ENCODE measurements at regions not wholly inside any gene's neighbourhood (a gene's known extent, or its start where the extent isn't known, plus 50 kb on each side); places are given as distances from the start of the nearest gene placed in this dataset.
A peak's percentile ranks its signal among the peaks of the same experiment; 100 is the strongest.

DNA sequence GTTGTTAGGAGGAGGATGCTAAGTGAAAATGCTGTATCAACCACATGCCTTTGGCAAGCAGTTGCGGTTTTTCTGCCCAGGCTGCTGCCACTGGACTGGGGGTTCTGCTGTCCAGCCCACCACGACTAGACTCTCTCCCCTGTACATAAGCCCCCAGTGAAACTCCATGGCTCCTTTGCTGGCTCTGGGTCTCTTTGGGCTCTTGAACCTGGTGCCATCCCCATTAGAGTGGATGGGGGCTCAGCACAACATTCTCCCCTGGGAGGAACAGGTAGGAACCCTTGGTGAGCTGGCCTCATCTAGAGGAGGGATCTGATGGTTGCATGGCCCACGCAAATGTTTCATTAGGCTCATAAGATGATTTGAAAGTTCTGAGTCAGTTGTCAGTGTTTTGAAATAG, 204.8 kb upstream of the KCNG1 start:
- H3K9ac ChIP-seq (ENCODE audit: low read length) = no peak overlapping the region
- H3K36me3 ChIP-seq (ENCODE audit: control insufficient read depth, insufficient read depth, low read length) = no peaks in the 10 kb centered on the region
- peaks cover 8% of the 10 kb centered on the region for H3K27me3 ChIP-seq (ENCODE audit: control insufficient read depth, insufficient read depth, low read length)
- no peaks in the 10 kb centered on the region for H3K4me1 ChIP-seq (ENCODE audit: control insufficient read depth, insufficient read depth, low read length)
- no peaks in the 10 kb centered on the region for H3K9me3 ChIP-seq (ENCODE audit: control insufficient read depth, low read length)
- H3K4me3 ChIP-seq (ENCODE audit: low read length) = no peak overlapping the region

DNA sequence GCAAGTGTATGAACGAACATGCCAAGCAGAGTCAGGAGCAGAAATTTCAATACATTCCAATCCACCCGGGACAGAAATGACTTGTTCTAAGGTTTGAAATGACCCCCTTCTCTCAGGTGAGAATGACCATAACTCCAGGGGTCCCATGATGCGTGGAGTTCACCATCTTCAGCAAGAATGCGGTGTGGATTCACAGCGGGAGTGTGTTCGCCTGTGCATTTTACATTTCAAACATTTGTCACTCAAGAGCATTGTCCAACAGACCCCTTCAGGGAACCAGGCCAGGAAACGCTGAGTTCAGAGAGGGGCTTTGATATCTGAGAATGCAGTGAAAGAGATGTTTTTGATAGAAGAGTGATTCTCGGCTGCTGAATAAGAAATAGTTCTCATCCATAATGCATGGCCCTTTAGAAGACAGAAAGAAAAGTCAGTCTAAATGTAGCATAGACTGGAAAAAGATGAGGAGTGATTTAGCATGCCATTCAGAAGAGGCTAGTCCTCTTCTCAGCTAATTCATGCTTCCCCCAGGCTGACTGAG, 200.3 kb upstream of the KCNG1 start:
- Histone ChIP-seq H3K4me1 (ENCODE audit: control insufficient read depth, insufficient read depth, low read length) (peaks cover 9% of the 10 kb centered on the region), H3K27me3 (ENCODE audit: control insufficient read depth, insufficient read depth, low read length) (peaks cover 30% of the 10 kb centered on the region), H3K9ac (ENCODE audit: low read length) (no peak overlapping the region), H3K36me3 (ENCODE audit: control insufficient read depth, insufficient read depth, low read length) (no peaks in the 10 kb centered on the region), H3K9me3 (ENCODE audit: control insufficient read depth, low read length) (no peaks in the 10 kb centered on the region), H3K4me3 (ENCODE audit: low read length) (no peak overlapping the region)

DNA sequence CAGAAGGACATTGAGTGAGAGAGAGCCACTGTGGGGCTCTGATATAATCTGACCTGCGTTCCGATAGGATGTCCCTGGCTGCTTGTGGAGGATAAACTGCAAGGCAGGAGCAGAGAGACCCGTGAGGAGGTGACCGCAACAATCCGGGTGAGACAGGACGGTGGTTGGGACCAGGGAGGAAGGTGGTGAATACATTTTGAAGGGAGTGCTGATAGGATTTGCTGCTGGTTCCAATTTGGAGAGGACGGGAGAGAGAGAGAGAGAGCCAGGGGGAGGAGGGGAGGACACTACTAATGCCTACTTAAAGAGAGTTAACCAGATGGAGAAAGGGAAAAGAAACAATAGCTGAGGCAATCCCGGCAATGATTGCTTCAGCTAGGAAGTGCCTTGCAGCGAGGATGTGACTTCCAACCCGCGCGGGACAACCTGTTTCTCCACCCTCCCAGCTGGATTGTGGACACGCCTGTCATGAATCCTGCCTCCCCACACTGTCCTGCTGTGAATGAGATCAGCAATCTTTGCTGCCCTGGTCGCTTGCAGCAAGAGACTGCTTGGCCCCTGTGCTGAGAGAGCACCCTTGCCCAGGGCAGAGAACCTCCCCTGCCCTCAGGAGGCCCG, 199.0 kb upstream of the KCNG1 start:
- peaks cover 30% of the 10 kb centered on the region for H3K27me3 ChIP-seq (ENCODE audit: control insufficient read depth, insufficient read depth, low read length)

DNA sequence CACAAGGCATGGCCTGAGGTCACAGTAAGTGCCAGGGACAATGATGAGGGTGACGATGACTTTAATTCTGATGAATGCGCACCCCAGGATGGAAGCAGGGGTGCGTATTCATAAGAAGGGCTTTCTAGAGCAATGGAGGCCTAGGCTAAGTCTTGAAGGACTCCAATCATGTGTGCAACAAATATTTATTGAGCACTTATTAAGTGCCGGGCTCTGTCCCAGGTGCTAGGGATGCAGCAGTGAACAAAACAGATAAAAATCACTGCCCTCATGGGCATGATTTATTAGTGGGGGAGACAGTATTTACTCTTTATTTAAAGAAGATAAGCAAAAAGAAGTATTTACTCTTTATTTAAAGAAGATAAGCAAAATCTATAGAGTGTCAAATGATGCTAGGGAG, 198.2 kb upstream of the KCNG1 start:
- Histone ChIP-seq H3K9ac (ENCODE audit: low read length) (no peak overlapping the region), H3K4me1 (ENCODE audit: control insufficient read depth, insufficient read depth, low read length) (peaks cover 9% of the 10 kb centered on the region), H3K4me3 (ENCODE audit: low read length) (no peak overlapping the region), H3K9me3 (ENCODE audit: control insufficient read depth, low read length) (no peaks in the 10 kb centered on the region), H3K36me3 (ENCODE audit: control insufficient read depth, insufficient read depth, low read length) (no peaks in the 10 kb centered on the region), H3K27me3 (ENCODE audit: control insufficient read depth, insufficient read depth, low read length) (peaks cover 30% of the 10 kb centered on the region)

More for the DNA sequence above, 199.0 kb upstream of the KCNG1 start:
- H3K4me1 ChIP-seq (ENCODE audit: control insufficient read depth, insufficient read depth, low read length) = peaks cover 9% of the 10 kb centered on the region
- no peaks in the 10 kb centered on the region for H3K36me3 ChIP-seq (ENCODE audit: control insufficient read depth, insufficient read depth, low read length)
- no peaks in the 10 kb centered on the region for H3K9me3 ChIP-seq (ENCODE audit: control insufficient read depth, low read length)
- H3K9ac ChIP-seq (ENCODE audit: low read length) = peak overlapping the region; percentile 4
- H3K4me3 ChIP-seq (ENCODE audit: low read length) = no peak overlapping the region

DNA sequence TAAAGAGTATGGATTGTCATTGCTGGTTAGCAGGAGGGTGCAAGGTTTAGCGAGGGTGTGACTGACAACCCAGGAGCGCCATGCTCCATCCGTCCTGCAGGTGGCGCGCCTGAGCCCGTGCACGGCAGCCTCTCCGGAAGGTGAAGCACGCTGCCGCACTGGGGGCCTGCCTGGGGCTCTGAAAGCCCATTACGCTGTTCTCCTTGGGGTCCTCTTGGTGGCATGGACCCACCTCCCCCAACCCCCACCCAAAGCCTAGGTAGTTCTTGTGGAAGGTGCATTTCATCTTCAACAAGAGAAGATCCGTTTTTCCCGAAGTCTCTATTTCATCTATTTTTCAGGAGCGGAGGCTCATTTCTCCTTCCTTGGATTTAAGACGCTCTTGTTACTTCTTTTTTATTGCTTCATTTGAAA, 197.4 kb upstream of the KCNG1 start:
- H3K9ac ChIP-seq (ENCODE audit: low read length) = no peak overlapping the region
- no peaks in the 10 kb centered on the region for H3K36me3 ChIP-seq (ENCODE audit: control insufficient read depth, insufficient read depth, low read length)
- peaks cover 30% of the 10 kb centered on the region for H3K27me3 ChIP-seq (ENCODE audit: control insufficient read depth, insufficient read depth, low read length)
- no peaks in the 10 kb centered on the region for H3K9me3 ChIP-seq (ENCODE audit: control insufficient read depth, low read length)
- no peak overlapping the region for H3K4me3 ChIP-seq (ENCODE audit: low read length)
- peaks cover 9% of the 10 kb centered on the region for H3K4me1 ChIP-seq (ENCODE audit: control insufficient read depth, insufficient read depth, low read length)

DNA sequence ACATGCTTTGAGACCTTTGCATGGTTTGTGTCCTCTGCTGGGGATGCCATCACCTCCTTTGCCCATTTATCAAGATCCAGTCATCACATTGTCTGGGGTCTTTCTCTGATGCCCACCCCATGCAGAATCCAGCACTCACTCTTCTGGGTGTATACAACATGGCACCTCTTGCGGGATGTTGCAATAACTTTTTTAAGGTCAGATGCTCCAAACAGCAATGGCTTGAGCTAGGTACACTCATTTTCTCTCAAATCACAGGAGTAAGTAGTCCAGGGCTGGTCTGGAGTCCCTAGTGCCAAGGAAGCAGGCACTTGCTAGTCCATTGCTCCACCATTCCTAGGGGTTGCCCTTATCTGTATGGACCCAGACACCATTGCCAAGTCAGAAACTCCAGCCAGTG, 196.6 kb upstream of the KCNG1 start:
- H3K4me3 ChIP-seq (ENCODE audit: low read length) = no peak overlapping the region
- H3K9ac ChIP-seq (ENCODE audit: low read length) = no peak overlapping the region
- peaks cover 30% of the 10 kb centered on the region for H3K27me3 ChIP-seq (ENCODE audit: control insufficient read depth, insufficient read depth, low read length)
- H3K9me3 ChIP-seq (ENCODE audit: control insufficient read depth, low read length) = no peaks in the 10 kb centered on the region
- H3K4me1 ChIP-seq (ENCODE audit: control insufficient read depth, insufficient read depth, low read length) = peaks cover 9% of the 10 kb centered on the region
- H3K36me3 ChIP-seq (ENCODE audit: control insufficient read depth, insufficient read depth, low read length) = no peaks in the 10 kb centered on the region

DNA sequence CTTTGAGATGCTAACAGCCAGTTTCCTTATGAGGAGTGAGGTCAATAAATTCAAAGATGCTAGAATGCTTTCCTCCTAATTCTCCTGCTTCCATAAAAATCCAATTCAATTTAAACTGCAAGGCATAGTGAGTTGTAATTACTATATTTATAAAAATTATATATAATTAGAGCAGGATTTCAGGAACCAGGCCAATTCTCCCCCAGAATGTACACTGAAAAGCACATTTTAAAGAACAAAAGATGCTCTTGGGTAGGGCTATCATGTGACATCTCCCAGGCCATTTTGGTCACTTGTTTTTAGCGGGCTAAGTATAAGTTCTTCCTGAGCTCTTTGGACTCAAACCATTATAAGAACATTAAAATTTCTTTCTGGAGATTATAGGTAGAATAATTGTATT, 195.7 kb upstream of the KCNG1 start:
- Histone ChIP-seq H3K4me1 (ENCODE audit: control insufficient read depth, insufficient read depth, low read length) (peaks cover 9% of the 10 kb centered on the region), H3K27me3 (ENCODE audit: control insufficient read depth, insufficient read depth, low read length) (peaks cover 30% of the 10 kb centered on the region), H3K4me3 (ENCODE audit: low read length) (no peak overlapping the region), H3K9ac (ENCODE audit: low read length) (no peak overlapping the region), H3K36me3 (ENCODE audit: control insufficient read depth, insufficient read depth, low read length) (no peaks in the 10 kb centered on the region), H3K9me3 (ENCODE audit: control insufficient read depth, low read length) (no peaks in the 10 kb centered on the region)

DNA sequence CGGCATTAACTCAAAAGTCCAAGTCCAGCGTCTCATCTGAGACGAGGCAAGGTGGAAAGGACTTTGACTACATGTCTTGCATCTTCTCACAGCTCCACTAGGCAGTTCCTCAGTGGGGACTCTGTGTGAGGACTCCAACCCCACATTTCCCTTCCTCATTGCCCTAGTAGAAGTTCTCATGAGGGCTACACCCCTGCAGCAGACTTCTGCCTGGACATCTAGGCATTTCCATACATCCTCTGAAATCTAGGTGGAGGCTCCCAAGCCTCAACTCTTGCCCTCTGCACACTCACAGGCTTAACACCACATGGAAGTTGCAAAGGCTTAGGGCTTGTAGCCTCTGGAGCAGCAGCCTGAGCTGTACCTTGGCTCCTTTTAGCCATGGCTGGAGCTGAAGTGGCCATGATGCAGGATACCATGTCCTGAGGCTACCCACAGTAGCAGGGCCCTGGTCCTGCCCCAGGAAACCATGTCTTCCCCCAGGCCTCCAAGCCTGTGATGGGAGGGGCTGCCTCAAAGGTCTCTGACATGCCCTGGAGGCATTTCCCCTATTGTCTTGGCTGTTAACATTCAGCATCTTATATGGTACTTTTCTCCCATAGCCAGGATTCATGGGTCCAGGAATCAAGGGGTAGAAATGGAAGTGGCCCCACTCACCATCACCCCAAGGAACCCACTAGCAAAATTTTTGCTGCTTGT, 194.6 kb upstream of the KCNG1 start:
- peaks cover 28% of the 10 kb centered on the region for H3K27me3 ChIP-seq (ENCODE audit: control insufficient read depth, insufficient read depth, low read length)
- H3K4me3 ChIP-seq (ENCODE audit: low read length) = no peak overlapping the region
- no peaks in the 10 kb centered on the region for H3K36me3 ChIP-seq (ENCODE audit: control insufficient read depth, insufficient read depth, low read length)
- H3K9me3 ChIP-seq (ENCODE audit: control insufficient read depth, low read length) = no peaks in the 10 kb centered on the region
- H3K9ac ChIP-seq (ENCODE audit: low read length) = no peak overlapping the region
- H3K4me1 ChIP-seq (ENCODE audit: control insufficient read depth, insufficient read depth, low read length) = peaks cover 9% of the 10 kb centered on the region

DNA sequence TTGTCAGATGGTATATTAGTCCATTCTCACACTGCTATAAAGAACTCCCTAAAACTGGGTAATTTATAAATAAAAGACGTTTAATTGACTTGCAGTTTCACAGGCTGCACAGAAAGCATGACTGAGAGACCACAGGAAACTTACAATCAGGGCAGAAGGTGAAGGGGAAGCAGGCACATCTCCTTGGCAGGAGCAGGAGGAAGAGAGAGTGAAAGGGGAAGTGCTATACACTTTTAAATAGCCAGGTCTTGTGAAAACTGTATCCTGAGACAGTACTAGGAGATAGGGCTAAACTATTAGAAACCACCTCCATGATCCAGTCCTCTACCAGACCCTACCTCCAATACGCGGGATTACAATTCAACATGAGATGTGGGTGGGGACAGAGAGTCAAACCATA, 193.9 kb upstream of the KCNG1 start:
- Histone ChIP-seq H3K4me1 (ENCODE audit: control insufficient read depth, insufficient read depth, low read length) (peaks cover 4% of the 10 kb centered on the region), H3K36me3 (ENCODE audit: control insufficient read depth, insufficient read depth, low read length) (no peaks in the 10 kb centered on the region), H3K4me3 (ENCODE audit: low read length) (no peak overlapping the region), H3K27me3 (ENCODE audit: control insufficient read depth, insufficient read depth, low read length) (peaks cover 22% of the 10 kb centered on the region), H3K9ac (ENCODE audit: low read length) (no peak overlapping the region), H3K9me3 (ENCODE audit: control insufficient read depth, low read length) (no peaks in the 10 kb centered on the region)

DNA sequence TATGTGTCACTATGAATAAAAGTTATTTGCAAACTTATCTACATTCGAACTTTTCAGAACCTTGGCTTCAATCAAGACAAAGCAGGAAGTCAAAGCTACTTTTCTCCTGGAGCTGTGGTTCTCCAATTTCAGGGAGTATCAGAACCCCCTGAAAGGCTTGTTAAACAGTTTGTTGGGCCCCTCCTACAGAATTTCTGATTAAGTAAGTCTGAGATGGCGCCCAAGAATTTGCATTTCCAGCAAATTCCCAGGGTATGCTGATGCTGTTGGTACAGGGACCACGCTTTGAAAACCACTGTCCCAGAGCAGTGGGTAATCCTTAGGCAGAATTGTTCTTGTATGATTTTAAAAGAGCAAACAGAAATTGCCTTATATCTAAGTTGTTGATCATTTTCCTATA, 189.9 kb upstream of the KCNG1 start:
- H3K27me3 ChIP-seq (ENCODE audit: control insufficient read depth, insufficient read depth, low read length) = no peaks in the 10 kb centered on the region
- H3K36me3 ChIP-seq (ENCODE audit: control insufficient read depth, insufficient read depth, low read length) = no peaks in the 10 kb centered on the region
- H3K4me1 ChIP-seq (ENCODE audit: control insufficient read depth, insufficient read depth, low read length) = no peaks in the 10 kb centered on the region
- no peak overlapping the region for H3K9ac ChIP-seq (ENCODE audit: low read length)
- no peaks in the 10 kb centered on the region for H3K9me3 ChIP-seq (ENCODE audit: control insufficient read depth, low read length)
- no peak overlapping the region for H3K4me3 ChIP-seq (ENCODE audit: low read length)

DNA sequence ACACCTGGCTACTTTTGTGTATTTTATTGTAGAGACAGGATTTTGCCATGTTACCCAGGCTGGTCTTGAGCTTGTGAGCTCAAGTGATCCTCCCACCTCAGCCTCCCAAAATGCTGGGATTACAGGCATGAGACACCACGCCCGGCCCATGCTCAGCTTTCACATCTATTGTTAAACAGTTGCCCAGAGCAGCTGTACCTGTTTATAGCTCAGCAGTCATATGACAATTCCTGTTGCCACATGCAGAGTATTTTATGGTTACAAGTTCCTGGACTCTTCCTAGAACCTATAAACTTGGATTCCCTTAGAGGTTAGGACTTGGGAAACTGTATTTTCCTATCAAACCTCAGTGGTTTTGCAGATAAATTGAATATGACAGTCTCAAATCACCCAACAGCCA, 188.3 kb upstream of the KCNG1 start:
- Histone ChIP-seq H3K4me1 (ENCODE audit: control insufficient read depth, insufficient read depth, low read length) (no peaks in the 10 kb centered on the region), H3K36me3 (ENCODE audit: control insufficient read depth, insufficient read depth, low read length) (no peaks in the 10 kb centered on the region), H3K27me3 (ENCODE audit: control insufficient read depth, insufficient read depth, low read length) (no peaks in the 10 kb centered on the region), H3K9ac (ENCODE audit: low read length) (no peak overlapping the region), H3K9me3 (ENCODE audit: control insufficient read depth, low read length) (no peaks in the 10 kb centered on the region), H3K4me3 (ENCODE audit: low read length) (no peak overlapping the region)

DNA sequence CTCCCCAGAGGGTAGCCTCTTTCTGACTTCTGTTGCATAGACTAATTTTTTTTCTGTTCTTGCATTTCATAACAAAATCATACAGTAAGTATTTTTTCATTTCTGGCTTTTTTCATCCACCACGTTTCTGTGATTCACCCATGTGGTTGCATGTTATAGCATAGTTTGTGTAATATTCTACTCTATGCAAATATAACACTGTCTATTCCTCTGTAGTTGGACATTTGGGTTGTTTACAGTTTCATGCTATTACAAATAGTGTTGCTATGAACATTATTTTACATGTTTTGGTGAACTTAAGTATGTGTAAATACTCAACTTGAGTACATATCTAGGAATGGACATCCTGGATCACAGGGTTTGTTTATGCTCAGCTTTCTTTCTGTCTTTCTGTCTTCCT, 187.2 kb upstream of the KCNG1 start:
- no peaks in the 10 kb centered on the region for H3K36me3 ChIP-seq (ENCODE audit: control insufficient read depth, insufficient read depth, low read length)
- H3K4me1 ChIP-seq (ENCODE audit: control insufficient read depth, insufficient read depth, low read length) = no peaks in the 10 kb centered on the region
- H3K4me3 ChIP-seq (ENCODE audit: low read length) = no peak overlapping the region
- H3K9me3 ChIP-seq (ENCODE audit: control insufficient read depth, low read length) = no peaks in the 10 kb centered on the region
- H3K9ac ChIP-seq (ENCODE audit: low read length) = no peak overlapping the region
- H3K27me3 ChIP-seq (ENCODE audit: control insufficient read depth, insufficient read depth, low read length) = no peaks in the 10 kb centered on the region

Measured in mucosa of stomach (tissue), 1 donor.